NCI-H82 treated with DMSO at 0.1 percent for 48 hours (cell line): ENCODE measurements at regions not wholly inside any gene's neighbourhood (a gene's known extent, or its start where the extent isn't known, plus 50 kb on each side); places are given as distances from the start of the nearest gene placed in this dataset.
"Not testable (repeated sequence)": the region's sequence is repeated elsewhere in the genome, so short reads cannot be mapped to it uniquely, and the experiment has no call there.

ENCODE experiments used
- DNase-seq: peaks from one replicate; lab custom pipeline; 2025; ENCODE audit not compliant: unreplicated experiment; lab: John Stamatoyannopoulos, UW

- no peak for DNase-seq
These were observed 123.4 kb upstream of the TENT5A start for GRCh38 chr6:81875782-81876293.

DNA sequence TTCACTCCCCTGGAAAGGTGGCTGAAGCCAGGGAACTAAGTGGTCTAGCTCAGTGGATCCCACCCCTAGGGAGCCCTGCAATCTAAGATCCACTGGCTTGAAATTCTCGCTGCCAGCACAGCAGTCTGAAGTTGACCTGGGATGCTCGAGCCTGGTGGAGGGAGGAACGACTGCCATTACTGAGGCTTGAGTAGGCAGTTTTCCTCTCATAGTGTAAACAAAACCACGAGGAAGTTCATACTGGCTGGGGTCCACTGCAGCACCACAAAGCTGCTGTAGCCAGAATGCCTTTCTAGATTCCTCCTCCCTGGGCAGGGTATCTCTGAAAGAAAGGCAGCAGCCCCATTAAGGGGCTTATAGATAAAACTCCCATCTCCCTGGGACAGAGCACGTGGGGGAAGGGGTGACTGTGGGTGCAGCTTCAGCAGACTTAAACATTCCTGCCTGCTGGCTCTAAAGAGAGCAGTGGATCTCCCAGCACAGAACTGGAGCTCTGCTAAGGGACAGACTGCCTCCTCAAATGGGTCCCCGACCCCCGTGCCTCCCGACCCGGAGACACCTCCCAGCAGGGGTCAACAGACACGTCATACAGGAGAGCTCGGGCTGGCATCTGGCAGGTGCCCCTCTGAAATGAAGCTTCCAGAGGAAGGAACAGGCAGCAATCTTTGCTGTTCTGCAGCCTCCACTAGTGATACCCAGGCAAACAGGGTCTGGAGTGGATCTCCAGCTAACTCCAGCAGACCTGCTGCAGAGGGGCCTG, 117.4 kb upstream of the TENT5A start:
- not testable (repeated sequence) for DNase-seq

DNA sequence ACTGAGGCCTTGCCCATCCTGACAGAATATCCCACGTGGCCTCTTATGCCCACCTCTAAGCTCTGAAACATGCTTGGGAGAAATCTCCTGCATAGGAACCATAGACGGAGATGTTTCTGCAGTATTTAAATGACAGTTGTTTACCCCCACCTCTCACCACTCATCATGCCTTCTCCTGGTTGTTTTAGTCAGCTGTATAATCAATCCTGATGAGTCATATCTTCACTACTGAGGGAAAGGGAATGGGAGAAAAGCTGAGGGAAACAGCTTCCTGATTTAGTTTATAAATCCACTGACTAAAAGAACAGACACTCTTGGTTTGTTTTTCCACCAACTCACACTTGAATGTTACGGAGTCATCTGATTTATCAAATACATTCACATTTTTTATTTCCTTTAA, 113.2 kb upstream of the TENT5A start:
- DNase-seq = no peak

DNA sequence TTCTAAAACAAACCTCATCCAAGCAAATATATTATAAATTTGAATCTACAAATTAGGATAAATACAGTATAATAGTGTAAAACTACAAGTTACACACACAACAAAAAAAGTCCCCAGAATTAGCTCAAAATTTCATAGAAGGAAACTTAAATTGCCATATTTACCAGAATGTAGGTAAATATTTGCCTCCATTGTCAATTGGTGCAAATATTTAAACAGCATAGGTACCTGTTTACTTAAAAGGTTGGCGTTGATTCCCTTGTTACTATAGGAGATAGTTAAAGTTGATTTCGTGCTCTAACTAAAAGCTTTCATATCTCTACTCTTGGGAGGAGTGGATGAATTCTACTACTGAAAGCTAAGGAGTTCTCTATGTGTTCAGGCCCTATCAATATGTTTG, 111.6 kb upstream of the TENT5A start:
- no peak for DNase-seq

GRCh38 chr6:81863123-81863522, 110.6 kb upstream of the TENT5A start:
- DNase-seq = no peak

DNA sequence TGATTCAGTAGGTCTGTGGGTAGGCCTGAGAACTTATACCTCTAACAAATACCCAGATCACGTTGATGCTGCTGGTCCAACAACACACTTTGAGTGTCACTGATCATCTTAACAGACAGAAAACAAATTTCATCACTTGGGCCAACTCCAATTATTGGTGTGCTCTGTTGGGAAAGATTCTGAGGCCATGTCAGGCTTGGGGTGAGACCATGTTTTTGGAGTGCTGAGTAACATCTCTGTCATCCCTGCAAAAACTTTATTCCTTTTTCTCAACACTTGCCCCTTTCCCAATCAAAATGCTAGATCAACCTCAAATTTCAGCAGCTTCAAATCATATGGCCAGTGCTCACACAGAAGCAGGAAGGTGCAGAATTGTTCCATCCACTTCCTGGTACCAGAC, 108.8 kb upstream of the TENT5A start:
- no peak for DNase-seq

GRCh38 chr6:81859884-81860283, 107.4 kb upstream of the TENT5A start:
- DNase-seq = no peak

- DNase-seq = no peak
These were observed 105.3 kb upstream of the TENT5A start for GRCh38 chr6:81857812-81858211.

GRCh38 chr6:81856872-81857271, 104.4 kb upstream of the TENT5A start:
- DNase-seq = no peak

DNA sequence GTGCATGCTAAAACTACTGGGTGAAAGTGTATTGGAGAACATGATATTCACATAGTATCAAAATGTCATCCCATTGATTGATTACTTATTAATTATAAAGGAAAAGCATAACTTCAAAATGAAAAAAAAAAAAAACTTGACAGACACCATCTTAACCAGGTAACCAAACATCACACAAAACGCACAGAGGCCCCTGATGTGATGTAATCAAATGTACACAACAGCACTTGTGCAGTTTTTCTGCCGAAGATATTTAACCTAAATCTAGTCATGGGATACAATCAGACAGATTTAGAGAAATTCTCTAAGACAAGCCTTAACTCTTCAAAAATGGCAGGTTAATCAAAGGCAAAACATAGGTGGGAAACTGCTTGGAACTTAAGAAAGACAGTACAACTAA, 102.0 kb upstream of the TENT5A start:
- no peak for DNase-seq

GRCh38 chr6:81853975-81854374, 101.5 kb upstream of the TENT5A start:
- no peak for DNase-seq

DNA sequence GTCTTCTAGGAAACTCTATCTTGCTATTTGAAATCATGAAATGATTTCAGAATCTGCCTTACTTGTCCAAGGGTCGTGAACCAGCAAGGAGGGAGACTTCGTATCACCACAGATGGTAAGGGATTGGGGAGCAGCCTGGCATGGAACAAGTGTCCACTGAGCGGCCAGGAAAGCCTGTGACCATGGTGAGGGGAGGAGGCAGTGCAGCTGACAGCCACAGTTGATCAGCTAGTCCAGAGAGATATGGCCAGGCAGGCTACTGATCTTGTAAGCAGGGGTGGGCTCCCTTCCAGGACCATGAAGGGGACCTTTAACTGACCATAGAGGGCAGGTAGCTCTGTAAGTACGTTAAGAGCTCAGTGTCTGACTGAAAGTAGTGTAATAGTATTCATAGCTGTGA, 96.8 kb upstream of the TENT5A start:
- no peak for DNase-seq

DNA sequence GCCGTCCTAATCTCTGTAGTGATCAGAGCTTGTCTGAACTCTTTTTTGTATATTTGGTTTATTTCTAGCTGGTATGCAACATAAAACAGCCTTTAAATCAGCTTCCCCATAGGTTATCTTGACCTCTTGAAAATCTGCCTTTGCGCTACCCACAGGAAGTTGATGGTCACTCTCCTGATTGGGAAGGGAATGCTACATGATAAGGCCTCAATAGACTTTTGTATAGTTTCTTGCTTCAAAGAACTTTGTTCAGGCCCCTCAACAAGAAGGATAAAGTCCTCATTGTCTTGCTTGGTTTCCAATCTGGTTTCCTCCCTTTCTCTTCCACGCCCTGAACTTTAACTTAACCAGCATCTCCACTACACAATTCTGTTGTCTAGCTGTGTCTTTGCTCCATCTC, 95.4 kb upstream of the TENT5A start:
- DNase-seq = no peak

- no peak for DNase-seq
These were observed 92.2 kb upstream of the TENT5A start for GRCh38 chr6:81844686-81845085.

GRCh38 chr6:81843302-81843701, 90.8 kb upstream of the TENT5A start:
- no peak for DNase-seq

DNA sequence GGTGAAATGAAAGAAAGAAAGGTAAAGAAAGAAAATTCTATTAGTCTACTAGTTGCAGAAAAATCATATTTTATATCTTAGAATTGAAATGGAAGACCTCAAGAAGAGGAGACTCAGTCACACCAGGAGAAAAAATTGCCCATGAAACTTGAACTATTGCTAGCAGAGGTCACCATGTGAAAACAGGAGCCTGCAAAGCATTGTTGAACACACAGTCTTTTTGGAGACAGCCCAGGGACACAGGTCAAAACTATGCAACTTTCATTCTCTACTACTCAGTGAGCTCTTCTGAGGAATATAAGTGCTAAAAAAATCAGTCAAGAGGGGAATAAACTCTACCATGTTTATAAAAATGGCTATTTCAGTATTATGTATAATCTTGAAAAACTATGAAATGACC, 89.8 kb upstream of the TENT5A start:
- no peak for DNase-seq

DNA sequence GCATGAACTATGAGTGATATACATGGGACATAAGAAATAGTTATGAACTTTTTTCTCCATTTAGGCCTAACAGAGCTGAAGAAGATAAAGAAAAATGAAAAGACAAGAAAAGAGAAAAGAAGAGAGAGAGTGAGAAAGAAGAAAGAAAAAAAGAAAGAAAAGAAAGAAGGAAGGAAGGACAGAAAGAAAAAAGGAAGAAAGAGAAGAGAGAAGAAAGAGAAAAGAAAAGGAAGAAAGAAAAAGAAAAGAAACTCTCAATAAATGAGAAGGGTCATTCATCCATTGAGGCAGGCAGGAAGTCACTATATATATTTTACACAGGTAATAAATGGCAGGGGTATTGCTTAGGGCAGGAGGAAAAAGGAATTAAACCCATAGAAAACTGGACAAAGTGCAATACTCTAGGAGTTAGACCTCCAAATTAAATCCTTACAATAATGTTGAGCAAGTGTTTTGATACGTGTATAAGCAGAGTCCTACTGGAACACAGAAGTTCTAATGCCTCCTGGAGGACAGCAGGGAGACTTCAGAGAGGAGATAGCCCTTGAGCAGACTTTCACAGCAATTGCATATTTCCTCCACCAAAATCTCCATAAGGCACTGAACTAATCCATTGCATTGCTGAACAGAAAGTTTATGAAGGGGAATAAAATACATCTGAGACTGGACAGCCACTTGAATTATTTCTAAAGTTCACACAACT, 86.4 kb upstream of the TENT5A start:
- DNase-seq = no peak

DNA sequence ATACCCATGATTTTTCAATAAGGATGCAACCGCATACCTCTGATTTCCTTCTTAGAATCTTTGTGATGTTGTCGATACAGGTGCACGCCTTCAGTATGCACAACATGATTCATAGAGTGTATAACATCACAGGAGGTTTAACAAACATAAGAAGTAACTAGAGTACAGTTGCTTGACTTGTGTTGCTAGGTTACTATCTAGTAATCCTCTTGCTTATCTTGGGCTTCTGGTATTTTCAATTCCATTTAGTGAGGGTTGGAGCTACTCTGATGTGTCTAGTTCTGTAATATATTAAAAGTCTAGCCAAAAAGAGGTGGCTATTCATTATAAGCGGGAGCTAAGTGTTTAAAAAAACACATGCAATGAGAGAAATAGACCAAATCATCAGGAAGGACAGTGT, 85.5 kb upstream of the TENT5A start:
- DNase-seq = no peak

- no peak for DNase-seq
These were observed 81.7 kb upstream of the TENT5A start for GRCh38 chr6:81834141-81834681.

GRCh38 chr6:81832304-81832703, 79.8 kb upstream of the TENT5A start:
- DNase-seq = no peak

DNA sequence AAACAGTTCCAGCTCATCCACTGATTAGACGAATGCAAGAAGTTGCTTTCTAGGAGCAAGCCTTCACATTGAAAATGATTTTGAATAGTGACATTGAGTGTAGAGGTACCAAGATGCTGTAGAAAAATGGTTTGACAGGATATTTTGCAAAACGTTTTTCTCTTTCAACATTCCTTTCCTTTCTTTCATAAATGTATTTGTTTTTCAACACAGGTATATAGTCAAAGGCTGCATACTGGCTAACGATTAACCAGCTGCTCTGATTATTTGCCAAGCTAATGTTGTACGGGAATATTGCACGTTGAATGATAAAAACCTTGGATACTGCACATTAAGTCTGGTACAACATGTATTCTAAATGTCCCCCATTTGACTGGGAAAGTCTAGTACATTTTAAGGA, 78.8 kb upstream of the TENT5A start:
- DNase-seq = no peak

DNA sequence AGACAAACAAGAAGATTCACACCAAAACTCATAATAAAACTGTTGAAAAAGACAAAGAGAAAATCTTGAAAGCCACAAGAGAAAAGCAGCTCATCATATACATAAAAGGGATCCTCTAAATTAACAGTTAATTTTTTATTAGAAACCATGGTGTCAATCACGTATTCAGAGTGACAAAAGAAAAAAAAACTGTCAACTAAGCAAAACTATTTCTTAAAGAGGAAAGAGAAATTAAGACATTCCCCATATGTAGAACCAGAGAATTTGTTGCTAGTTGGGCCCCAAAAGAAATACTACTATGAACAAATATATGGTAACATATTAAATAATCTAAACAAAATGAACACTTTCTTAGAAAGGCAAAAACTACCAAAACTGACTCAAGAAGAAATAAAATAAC, 74.3 kb upstream of the TENT5A start:
- DNase-seq = no peak
